Spleen (tissue), 7 donors: ENCODE measurements at regions not wholly inside any gene's neighbourhood (a gene's known extent, or its start where the extent isn't known, plus 50 kb on each side); places are given as distances from the start of the nearest gene placed in this dataset.

Experiments used
- CTCF ChIP-seq, 11 experiments: fragments of 200-600 bp in 7 of 11; fragments of 450-650 bp in 4 of 11; sonication (generic) in 4 of 11; IDR thresholded peaks in 8 of 11; conservative IDR thresholded peaks in 3 of 11; 1 replicate in 7 of 11; 2 replicates in 4 of 11; pipeline versions ENCODE4 v1.4.0 to v1.8.0; 2016 to 2021; ENCODE audit warnings: antibody characterized with exemption in 11 of 11, inconsistent platforms in 4 of 11, mild to moderate bottlenecking in 1 of 11
- POLR2A ChIP-seq, 3 donors: fragments of 450-650 bp; IDR thresholded peaks; one replicate each; pipeline ENCODE4 v1.5.1; 2017; ENCODE audit warnings: antibody characterized with exemption in 3 of 3, mild to moderate bottlenecking in 1 of 3
- POLR2AphosphoS5 ChIP-seq, 3 donors: sonication (generic); formaldehyde crosslinking; IDR thresholded peaks; one replicate each; pipeline ENCODE4 v1.5.1; 2017; ENCODE audit warnings: antibody characterized with exemption in 3 of 3
- donor health status: DM: no; HTN: no; CAD: no; lungs with moderate emphysema.
- donor health status: DM: no; HTN: no; CAD: no.
- donor health status: DM: no; HTN: no; CAD: no.

- no peak for TF ChIP-seq CTCF (IDR thresholded peaks at IDR 0.05 in 8 of 11, conservative IDR thresholded peaks at IDR 0.05 in 3 of 11)
- no peak for TF ChIP-seq POLR2AphosphoS5 (IDR thresholded peaks at IDR 0.05)
- no peak for TF ChIP-seq POLR2A (IDR thresholded peaks at IDR 0.05)
These were observed 96.6 kb downstream of the SPTSSA start for GRCh38 chr14:34365309-34365915.
